ENCODE measurements at regions not wholly inside any gene's neighbourhood (a gene's known extent, or its start where the extent isn't known, plus 50 kb on each side); places are given as distances from the start of the nearest gene placed in this dataset.

DNA sequence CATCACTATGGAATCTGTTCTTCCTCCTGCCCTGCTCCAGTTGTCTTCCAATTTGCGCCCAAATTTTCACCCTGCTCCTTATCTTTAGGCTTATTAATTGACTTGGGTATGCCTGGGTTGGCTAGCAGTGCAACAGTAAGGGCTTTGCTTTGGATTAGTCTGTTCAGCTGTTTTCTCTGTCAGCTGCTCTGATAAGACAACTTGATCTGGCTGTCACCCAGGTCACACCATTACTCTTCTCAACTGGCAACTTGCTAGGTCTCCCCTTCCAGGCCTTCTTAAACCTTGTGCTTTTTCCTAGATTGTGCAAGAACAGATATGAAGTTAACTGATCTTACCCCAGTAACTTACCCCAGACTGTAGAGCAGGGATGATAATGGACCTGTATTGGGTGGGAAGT is 357.8 kb upstream of the LARGE1 start:
- no peak for ATAC-seq (ENCODE audit: low read depth)
- POLR2A ChIA-PET: no interaction called here
- peaks cover 4% of the 10 kb centered on the region for H3K9me3 Mint-ChIP-seq
- H3K27ac Mint-ChIP-seq: no peak overlapping the region
- TF ChIP-seq, protein P1, sequence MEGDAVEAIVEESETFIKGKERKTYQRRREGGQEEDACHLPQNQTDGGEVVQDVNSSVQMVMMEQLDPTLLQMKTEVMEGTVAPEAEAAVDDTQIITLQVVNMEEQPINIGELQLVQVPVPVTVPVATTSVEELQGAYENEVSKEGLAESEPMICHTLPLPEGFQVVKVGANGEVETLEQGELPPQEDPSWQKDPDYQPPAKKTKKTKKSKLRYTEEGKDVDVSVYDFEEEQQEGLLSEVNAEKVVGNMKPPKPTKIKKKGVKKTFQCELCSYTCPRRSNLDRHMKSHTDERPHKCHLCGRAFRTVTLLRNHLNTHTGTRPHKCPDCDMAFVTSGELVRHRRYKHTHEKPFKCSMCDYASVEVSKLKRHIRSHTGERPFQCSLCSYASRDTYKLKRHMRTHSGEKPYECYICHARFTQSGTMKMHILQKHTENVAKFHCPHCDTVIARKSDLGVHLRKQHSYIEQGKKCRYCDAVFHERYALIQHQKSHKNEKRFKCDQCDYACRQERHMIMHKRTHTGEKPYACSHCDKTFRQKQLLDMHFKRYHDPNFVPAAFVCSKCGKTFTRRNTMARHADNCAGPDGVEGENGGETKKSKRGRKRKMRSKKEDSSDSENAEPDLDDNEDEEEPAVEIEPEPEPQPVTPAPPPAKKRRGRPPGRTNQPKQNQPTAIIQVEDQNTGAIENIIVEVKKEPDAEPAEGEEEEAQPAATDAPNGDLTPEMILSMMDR (IDR thresholded peaks at IDR 0.05): no peak
- no peaks in the 10 kb centered on the region for H3K36me3 Mint-ChIP-seq (ENCODE audit: low read depth)
- peaks cover 3% of the 10 kb centered on the region for H3K27me3 Mint-ChIP-seq
- H3K4me3 Mint-ChIP-seq: no peak overlapping the region
- DNase-seq: no peak
- CTCF ChIA-PET: no interaction called here
- H3K4me1 Mint-ChIP-seq: no peaks in the 10 kb centered on the region
- intact Hi-C loops (cut with micrococcal nuclease): no loop called here

DNA sequence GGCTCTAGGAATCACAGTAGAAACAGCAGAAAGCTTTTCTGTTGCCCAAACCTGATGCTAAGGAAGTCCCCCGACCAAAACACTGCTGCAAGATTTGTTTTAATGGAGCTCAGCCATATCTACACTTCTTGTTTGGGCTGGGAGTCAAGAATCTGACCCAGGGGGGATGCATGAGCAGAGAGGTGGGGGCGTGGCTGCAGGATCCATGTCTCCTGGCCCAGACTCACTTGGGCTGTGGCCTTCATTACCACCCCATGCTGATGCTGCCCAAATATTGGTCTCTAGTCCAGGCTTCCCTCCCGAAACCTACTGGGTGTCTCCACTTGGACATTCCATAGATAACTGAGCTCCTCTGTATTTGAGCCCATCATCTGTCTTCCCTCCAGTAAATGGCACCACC is 361.5 kb upstream of the LARGE1 start:
- intact Hi-C loops (cut with micrococcal nuclease): no loop called here
- POLR2A ChIA-PET: no interaction called here
- Mint-ChIP-seq H3K4me3 (no peak overlapping the region), H3K36me3 (ENCODE audit: low read depth) (no peaks in the 10 kb centered on the region), H3K27me3 (peaks cover 3% of the 10 kb centered on the region), H3K9me3 (peaks cover 4% of the 10 kb centered on the region), H3K4me1 (peaks cover 2% of the 10 kb centered on the region), H3K27ac (no peak overlapping the region)
- TF ChIP-seq, protein P1 (IDR thresholded peaks at IDR 0.05): no peak
- no peak for ATAC-seq (ENCODE audit: low read depth)
- CTCF ChIA-PET: no interaction called here
- DNase-seq: no peak

DNA sequence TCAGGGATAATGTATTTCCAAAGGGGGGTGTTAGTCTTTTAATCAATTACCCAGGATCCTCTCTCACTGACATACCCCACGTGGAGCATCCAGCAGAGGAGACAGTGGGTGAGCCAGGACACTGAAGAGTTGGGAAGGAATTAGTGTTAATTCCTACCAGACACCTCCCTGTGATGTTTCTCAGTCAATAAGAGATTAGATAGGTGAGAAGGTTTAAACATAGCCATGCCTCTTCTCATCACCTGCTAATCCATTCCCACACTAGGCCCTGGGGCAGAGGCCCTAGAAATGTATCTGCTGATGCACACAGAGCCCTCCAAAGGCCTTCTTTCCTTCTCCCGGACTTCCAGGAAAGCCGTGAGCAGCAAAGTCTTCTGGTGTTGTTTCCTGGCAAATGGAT is 363.6 kb upstream of the LARGE1 start:
- ATAC-seq (ENCODE audit: low read depth) (no peak), DNase-seq (no peak)
- CTCF ChIA-PET: no interaction called here
- POLR2A ChIA-PET: no interaction called here
- intact Hi-C loops (cut with micrococcal nuclease): no loop called here
- TF ChIP-seq, protein P1 (IDR thresholded peaks at IDR 0.05): no peak
- Mint-ChIP-seq H3K36me3 (ENCODE audit: low read depth) (no peaks in the 10 kb centered on the region), H3K4me3 (no peak overlapping the region), H3K27me3 (peaks cover 6% of the 10 kb centered on the region), H3K4me1 (peaks cover 2% of the 10 kb centered on the region), H3K9me3 (peaks cover 6% of the 10 kb centered on the region), H3K27ac (no peak overlapping the region)

DNA sequence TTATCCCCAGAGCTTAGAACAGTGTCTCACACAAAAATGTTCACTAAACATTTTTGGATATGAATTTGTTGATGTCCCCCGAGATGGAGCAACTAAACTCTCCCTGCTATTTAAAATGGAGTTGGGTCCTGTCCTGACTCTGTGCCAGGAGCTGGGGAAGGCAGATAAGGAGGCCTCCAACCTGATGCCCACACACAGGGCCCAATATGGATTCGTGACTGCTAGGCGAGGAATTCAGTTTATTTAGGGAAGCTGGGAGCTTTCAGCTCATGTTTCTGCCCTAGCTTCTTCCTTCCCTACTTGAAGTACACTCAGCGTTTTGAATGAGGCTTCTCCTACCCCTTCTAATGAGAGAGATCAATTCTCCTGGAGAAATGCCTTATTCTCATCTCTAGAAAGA is 373.0 kb upstream of the LARGE1 start:
- no peak overlapping the region for H3K27ac Mint-ChIP-seq
- intact Hi-C loops (cut with micrococcal nuclease): no loop called here

DNA sequence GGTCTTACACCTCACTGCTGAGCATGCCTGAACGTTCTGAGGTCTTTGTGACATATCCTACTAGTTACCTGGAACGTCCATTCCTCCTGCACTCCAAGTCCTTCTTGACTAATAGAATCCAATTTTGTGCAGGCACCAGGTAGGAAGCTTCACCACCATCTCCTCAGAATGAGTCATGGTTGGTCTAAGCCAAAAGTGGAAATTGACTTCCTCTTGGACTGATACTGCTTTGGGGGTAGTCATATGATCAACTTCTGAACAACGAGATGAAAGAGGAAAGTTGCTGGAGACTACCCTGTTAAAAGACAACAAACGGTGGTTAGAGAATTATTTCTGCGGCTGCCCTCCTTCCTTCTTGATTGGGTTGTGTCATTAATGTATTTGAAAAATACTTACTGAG is 374.2 kb upstream of the LARGE1 start:
- DNase-seq (no peak), ATAC-seq (ENCODE audit: low read depth) (no peak)
- no peak overlapping the region for H3K4me3 Mint-ChIP-seq
- CTCF ChIA-PET: no interaction called here
- POLR2A ChIA-PET: no interaction called here
- H3K36me3 Mint-ChIP-seq (ENCODE audit: low read depth): no peaks in the 10 kb centered on the region
- H3K27me3 Mint-ChIP-seq: no peaks in the 10 kb centered on the region
- H3K4me1 Mint-ChIP-seq: no peaks in the 10 kb centered on the region
- H3K27ac Mint-ChIP-seq: no peak overlapping the region
- intact Hi-C loops (cut with micrococcal nuclease): no loop called here
- TF ChIP-seq, protein P1 (IDR thresholded peaks at IDR 0.05): no peak
- H3K9me3 Mint-ChIP-seq: no peaks in the 10 kb centered on the region

More for the DNA sequence above, 373.0 kb upstream of the LARGE1 start:
- TF ChIP-seq, protein P1 (IDR thresholded peaks at IDR 0.05): no peak
- CTCF ChIA-PET: no interaction called here
- H3K4me1 Mint-ChIP-seq: no peaks in the 10 kb centered on the region
- POLR2A ChIA-PET: no interaction called here
- no peak for ATAC-seq (ENCODE audit: low read depth)
- peaks cover 1% of the 10 kb centered on the region for H3K9me3 Mint-ChIP-seq
- DNase-seq: no peak
- no peaks in the 10 kb centered on the region for H3K36me3 Mint-ChIP-seq (ENCODE audit: low read depth)
- H3K4me3 Mint-ChIP-seq: no peak overlapping the region
- H3K27me3 Mint-ChIP-seq: peaks cover 2% of the 10 kb centered on the region

Data from activated B cell treated with CpG ODN at 0.5 μM for 24 hours (primary cell).